Activated naive CD4-positive, alpha-beta T cell treated with anti-CD3 and anti-CD28 coated beads, Interleukin-2, amount 50 U/mL, for 72 hours (primary cell): ENCODE measurements at regions not wholly inside any gene's neighbourhood (a gene's known extent, or its start where the extent isn't known, plus 50 kb on each side); places are given as distances from the start of the nearest gene placed in this dataset.

Experiments used
- ATAC-seq, 2 donors: fragments of 150-1000 bp; cut with Tn5 transposase; 2 replicates each; pipeline ENCODE4 v1.10.0; 2021; ENCODE audit warnings: mild to moderate bottlenecking in 2 of 2, moderate library complexity in 2 of 2
- DNase-seq, 2 donors: peaks; one replicate each; pipeline ENCODE4 v3.0.0; 2021 to 2022; ENCODE audit warnings: low spot score in 2 of 2
- H3K27ac Mint-ChIP-seq, 2 donors: one replicate each; pipeline ENCODE4 v1.8.0; 2022; ENCODE audit warnings: mild to moderate bottlenecking in 2 of 2, mixed read lengths in 2 of 2
- H3K36me3 Mint-ChIP-seq, 2 donors: one replicate each; pipeline ENCODE4 v1.8.0; 2022; ENCODE audit warnings: mixed read lengths in 2 of 2
- H3K9me3 Mint-ChIP-seq, 2 donors: one replicate each; pipeline ENCODE4 v1.8.0; 2022; ENCODE audit warnings: mixed read lengths in 2 of 2

DNA sequence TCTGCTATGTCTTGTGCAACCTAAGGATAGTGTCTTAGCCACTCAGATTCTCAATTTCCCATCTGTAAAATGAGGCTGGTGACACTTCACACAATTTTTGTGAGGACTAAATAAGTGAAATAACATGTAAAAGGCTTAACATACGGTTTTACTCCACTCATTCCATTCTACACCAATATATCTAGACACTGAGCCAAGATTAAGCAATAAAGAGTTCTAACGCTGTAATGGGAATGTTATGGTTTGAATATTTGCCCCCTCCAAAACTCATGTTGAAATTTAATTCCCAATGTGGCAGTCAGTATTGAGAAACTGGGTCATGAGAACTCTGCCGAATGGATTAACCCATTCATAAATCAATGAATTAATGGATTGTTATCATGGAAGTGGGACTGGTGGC, 301.0 kb downstream of the HACE1 start:
- ATAC-seq (no peak), DNase-seq (no peak)
- H3K27ac Mint-ChIP-seq = no peak overlapping the region
- no peaks in the 10 kb centered on the region for H3K36me3 Mint-ChIP-seq
- H3K9me3 Mint-ChIP-seq = no peaks in the 10 kb centered on the region

DNA sequence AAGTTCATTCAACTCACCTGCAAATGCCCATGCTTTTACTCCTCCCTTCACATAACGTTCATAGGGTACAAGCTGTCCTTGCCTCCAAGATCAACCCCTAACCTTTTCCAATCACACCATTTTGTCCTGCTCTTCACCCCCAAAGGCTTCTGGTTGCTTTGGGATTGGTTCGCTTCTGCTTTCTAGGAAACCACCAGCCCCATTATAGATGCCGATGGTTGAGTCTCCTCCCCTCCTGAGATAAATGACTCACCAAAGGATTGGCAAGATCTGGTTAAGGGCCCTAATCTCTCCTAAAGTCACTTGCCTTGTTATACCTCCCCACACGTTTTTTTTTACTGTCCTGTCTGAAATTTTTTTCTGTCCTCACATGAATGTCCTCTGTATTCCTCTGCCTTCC, 311.4 kb downstream of the HACE1 start:
- H3K9me3 Mint-ChIP-seq = no peaks in the 10 kb centered on the region
- no peak for ATAC-seq
- no peak for DNase-seq
- no peaks in the 10 kb centered on the region for H3K36me3 Mint-ChIP-seq
- no peak overlapping the region for H3K27ac Mint-ChIP-seq

DNA sequence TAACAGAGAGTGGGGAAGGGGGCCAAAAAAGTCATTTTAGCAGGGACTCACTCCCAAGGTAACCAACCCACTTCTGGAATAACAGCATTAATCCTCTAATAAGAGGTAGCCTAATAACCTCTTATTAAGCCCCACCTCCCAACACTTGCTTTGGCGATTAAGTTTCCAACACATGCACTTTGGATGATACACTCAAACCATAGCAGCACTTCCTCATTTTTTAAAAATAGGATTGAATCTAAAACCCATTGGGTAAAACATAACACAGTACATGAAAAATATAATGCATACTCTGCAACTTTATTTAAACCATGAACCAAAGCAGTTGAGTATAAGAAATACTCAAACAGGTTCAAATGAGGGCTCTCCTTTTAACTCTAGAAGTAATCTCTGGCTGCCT, 318.3 kb downstream of the HACE1 start:
- ATAC-seq (no peak), DNase-seq (no peak)
- no peaks in the 10 kb centered on the region for H3K9me3 Mint-ChIP-seq
- no peak overlapping the region for H3K27ac Mint-ChIP-seq
- no peaks in the 10 kb centered on the region for H3K36me3 Mint-ChIP-seq

DNA sequence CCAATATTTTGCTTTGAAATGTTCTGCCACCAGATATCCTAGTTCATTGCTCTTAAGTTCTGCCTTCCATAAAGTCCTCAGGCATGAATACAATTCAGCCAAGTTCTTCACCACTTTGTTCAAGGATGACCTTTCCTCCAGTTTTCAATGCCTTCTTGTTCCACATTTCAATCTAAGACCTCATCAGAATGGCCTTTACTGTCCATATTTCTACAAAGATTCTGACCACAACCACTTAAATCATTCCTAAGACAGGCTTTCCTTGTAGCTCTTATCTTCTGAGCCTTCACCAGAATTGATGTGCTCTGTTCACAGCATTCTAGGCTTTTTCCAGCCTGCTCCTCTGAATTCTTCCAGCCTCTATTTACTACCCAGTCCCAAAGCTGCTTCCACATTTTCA, 319.0 kb downstream of the HACE1 start:
- H3K9me3 Mint-ChIP-seq = no peaks in the 10 kb centered on the region
- no peak for DNase-seq
- ATAC-seq = no peak
- H3K36me3 Mint-ChIP-seq = no peaks in the 10 kb centered on the region
- H3K27ac Mint-ChIP-seq = no peak overlapping the region

DNA sequence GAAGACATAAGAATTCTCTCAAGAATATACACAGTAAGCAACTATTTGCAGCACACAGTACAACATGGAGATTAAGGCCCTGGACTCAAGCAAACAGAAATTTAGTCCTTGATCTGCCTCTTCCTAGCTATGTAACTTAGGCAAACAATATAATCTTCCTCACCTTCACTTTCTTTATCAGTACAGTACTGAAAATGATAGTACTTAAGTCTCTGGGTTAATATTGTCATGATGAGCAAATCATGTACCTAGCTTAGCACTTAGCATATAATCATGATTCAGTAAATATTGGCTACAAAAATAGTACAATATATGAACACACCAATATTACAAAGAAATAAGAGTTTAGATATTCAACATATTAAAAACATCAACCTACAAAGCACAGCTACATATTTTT, 320.5 kb downstream of the HACE1 start:
- ATAC-seq = no peak
- no peaks in the 10 kb centered on the region for H3K36me3 Mint-ChIP-seq
- no peak overlapping the region for H3K27ac Mint-ChIP-seq
- no peaks in the 10 kb centered on the region for H3K9me3 Mint-ChIP-seq
- DNase-seq = no peak

DNA sequence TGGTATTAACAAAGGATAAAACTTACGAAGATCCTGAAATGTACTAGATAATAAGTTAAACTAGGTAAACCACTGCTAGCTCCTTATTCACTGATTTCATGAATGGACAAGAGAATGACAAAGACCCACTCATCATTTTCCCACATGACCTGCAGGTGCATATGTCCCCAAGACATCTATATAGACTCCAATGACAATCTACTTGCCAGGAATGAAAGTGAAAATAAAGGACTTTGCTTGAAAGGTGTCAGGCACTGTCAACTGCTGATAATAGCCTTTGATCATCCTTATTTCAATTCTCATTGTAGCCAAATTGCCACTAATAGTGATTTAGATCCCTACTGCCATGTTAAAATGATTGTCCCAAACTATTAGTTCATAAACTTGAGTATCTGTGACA, 321.8 kb downstream of the HACE1 start:
- ATAC-seq (no peak), DNase-seq (no peak)
- Mint-ChIP-seq H3K36me3 (no peaks in the 10 kb centered on the region), H3K9me3 (no peaks in the 10 kb centered on the region), H3K27ac (no peak overlapping the region)

DNA sequence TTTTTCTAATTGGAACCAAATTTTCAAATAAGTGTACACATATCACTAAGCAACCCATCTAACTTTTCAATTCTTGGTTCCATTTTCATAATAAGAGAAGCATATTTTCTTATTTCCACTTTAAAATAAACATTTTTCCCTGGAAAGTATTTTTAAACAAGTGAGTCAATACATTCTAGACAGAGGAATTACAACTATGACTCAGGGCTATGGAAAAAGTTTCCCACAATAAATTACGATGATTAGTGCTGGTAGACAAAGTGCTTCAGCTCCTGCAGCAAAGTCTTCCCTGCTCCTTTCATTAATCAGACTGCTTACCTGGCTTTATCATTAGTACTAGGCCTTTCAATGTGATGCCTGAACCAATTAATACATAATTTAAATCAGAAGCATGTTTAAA, 322.5 kb downstream of the HACE1 start:
- no peaks in the 10 kb centered on the region for H3K36me3 Mint-ChIP-seq
- no peak overlapping the region for H3K27ac Mint-ChIP-seq
- ATAC-seq (no peak), DNase-seq (no peak)
- no peaks in the 10 kb centered on the region for H3K9me3 Mint-ChIP-seq

DNA sequence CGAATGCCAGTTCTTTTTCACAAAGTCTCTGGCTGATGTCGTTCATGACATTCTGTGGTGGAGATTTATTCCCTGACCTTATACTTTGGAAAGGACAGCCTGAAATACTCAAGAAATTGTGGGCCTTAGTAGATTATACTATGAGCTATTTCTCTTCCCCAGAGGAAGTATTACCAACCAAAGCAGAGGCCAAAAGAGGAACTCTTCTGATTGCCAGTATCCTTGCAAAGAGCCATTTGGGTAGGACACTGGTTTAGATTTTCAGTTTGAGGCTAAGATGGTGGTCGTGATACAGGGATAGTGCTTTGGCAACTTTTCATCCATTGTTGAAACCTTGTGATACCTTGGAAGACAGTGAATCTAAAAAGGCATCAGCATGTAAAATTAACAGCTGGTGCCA, 327.3 kb downstream of the HACE1 start:
- Mint-ChIP-seq H3K27ac (no peak overlapping the region), H3K9me3 (no peaks in the 10 kb centered on the region), H3K36me3 (no peaks in the 10 kb centered on the region)
- DNase-seq = no peak
- ATAC-seq = no peak

DNA sequence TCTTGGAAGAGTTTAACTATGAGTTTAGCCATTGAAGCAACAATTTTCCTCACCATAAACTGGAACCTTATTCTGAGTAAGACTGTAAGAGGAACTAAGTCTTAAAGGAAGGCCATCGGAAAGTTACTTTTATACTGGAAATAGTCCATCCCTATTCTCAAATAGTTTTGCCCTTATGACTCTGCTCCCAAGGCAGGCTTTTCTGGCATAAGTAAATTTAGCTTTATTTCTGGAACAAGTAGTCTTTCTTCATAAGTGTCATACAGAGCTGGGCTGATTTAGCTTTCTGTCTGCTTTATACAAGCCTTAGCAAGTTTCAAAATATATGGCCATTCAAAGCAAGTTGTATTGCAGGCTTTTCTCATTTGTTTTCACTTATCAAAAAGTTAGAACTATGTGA, 328.1 kb downstream of the HACE1 start:
- Mint-ChIP-seq H3K9me3 (no peaks in the 10 kb centered on the region), H3K36me3 (no peaks in the 10 kb centered on the region), H3K27ac (no peak overlapping the region)
- DNase-seq = no peak
- no peak for ATAC-seq

DNA sequence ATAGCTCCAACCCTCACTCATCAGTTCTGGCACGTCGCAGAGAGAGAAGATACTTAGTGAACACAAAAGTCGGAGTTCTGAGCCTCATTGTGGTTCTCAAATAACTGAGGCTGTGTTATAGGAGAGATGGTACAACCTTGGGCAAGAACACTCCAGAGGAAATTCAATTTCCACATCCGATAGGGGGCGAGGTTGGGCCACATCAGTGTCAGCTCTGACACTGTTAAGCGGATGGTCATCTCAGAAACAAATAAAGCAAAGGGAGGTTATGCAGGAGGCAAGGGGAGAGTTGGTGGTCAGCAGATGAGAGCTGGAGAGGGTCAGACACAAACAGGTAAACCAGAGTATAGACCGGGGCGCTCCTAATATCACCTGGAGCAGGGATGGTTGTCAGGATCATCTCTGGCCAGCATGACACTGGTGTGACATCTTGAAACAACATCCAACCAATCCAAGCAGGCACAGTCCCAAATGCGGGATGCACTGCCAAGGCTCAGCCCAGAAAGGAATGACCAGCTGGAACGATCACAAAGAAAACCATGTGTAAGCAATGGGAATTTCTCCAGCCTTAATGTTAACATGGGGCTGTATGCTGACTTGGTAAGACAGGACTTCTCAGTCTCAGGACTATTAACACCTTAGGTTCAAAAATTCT, 331.8 kb downstream of the HACE1 start:
- H3K36me3 Mint-ChIP-seq = no peaks in the 10 kb centered on the region

DNA sequence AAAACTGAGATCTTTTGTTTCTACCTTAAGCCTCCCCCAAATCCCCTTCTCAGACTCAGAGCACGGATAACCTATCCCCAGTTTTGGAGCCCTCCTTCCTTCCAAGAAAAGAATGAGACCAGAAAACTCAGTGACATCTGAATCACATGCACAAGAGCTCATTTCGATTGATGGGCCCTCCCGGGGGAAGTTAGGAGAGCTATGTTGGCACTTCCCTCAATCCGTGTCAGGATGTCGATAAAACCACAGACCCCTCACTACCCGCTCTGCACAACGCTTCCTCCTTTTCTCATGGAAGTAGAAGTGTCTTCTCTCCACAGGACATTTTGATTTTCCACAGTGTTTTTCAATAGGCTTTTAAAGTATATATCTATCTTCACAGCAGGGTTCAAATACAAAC, 332.4 kb downstream of the HACE1 start:
- DNase-seq (no peak), ATAC-seq (no peak)
- Mint-ChIP-seq H3K9me3 (no peaks in the 10 kb centered on the region), H3K36me3 (no peaks in the 10 kb centered on the region), H3K27ac (no peak overlapping the region)

More for the DNA sequence above, 331.8 kb downstream of the HACE1 start:
- Mint-ChIP-seq H3K9me3 (no peaks in the 10 kb centered on the region), H3K27ac (peak overlapping the region in 1 of 2 donors; percentile 3)
- DNase-seq (no peak), ATAC-seq (no peak)

DNA sequence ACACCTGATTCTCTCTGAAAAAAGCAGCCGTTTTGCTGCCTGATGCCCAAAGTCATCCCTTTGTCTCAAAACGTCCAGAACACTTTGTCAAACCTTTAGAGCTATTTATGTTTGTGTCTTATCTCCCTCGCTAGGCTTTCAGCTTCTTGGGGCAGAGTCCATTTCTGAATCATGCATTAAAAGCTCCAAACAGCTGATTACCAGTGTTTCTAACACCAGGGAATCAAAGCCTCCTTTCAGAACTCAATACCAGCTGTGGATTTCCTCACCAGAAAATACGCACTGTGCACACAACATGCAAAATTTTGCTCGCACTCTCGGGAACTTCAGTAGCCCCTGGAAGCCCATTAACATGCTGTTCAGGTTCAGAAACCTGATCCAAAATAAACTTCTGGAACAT, 333.3 kb downstream of the HACE1 start:
- DNase-seq (no peak), ATAC-seq (no peak)
- H3K9me3 Mint-ChIP-seq = no peaks in the 10 kb centered on the region
- no peak overlapping the region for H3K27ac Mint-ChIP-seq
- H3K36me3 Mint-ChIP-seq = no peaks in the 10 kb centered on the region

DNA sequence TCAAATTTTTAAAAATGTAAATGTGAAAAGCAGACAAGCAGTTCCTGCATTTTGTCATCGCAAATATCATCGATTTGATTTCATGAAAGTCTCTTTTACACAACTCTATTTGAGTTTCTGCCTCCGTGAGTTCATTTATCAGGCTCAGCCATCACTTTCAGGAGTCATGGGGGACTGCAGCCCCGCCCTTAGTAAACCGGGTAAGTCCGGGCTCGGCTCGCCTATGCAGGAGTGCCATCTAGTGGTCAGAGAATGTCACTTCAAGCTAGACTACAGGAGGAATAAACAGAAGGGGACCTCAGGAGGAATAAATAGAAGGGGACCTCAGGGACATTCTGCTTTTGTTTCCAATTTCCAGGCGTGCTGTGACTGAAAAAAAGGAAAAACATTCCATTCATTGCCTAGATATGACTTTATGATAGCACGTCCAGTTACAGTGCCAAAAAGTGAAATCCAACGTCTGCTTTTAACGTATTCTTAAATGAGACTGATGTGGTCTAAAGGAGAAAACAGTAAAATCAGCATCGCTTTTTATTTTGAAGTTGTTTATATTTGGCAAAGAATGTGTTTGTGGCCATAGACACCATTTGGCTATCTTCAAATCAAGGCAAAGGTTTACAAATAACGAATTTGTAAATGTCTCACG, 333.9 kb downstream of the HACE1 start:
- Mint-ChIP-seq H3K36me3 (no peaks in the 10 kb centered on the region), H3K9me3 (no peaks in the 10 kb centered on the region), H3K27ac (no peak overlapping the region)
- ATAC-seq (peak; percentile 89 to 94), DNase-seq (peak; percentile 60 to 64)

DNA sequence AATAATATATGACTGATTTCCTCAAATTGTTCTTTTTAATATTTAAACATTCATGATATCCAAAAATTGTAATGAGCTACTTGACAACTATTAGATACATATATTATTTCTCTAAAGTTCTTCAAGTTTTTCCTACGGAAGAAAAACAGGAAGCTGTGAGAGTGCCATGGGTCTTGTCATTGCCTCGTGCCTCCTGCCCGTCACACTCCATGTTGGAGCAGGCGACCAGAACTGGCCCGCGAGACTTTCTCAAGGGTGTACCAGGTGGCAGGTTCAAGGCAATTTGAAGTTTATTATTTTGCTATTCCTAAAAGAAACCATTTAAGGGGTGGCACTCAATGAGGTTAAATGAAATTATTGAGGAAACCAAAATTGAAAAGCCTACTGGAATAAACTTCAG, 337.2 kb downstream of the HACE1 start:
- H3K27ac Mint-ChIP-seq = no peak overlapping the region
- no peaks in the 10 kb centered on the region for H3K36me3 Mint-ChIP-seq
- no peaks in the 10 kb centered on the region for H3K9me3 Mint-ChIP-seq
- ATAC-seq (no peak), DNase-seq (no peak)

DNA sequence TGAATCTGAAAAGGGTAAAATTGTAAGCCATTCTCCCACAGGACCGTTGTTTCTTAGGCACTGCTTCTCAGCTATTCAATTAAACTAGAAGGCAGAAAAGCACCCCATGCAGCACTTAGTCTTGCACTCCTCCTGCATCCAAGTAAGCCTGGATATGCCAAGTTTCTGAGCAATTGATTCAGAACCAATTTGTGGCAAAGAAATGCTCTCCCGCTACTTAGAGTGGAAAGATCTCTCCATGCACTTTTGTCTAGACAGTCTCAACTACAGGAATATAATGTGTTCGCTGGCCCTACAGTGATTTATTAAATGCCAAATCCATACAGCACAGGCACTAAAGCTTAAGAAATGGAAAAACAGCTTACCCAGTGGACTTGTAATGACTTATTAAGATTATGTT, 338.5 kb downstream of the HACE1 start:
- DNase-seq = no peak

DNA sequence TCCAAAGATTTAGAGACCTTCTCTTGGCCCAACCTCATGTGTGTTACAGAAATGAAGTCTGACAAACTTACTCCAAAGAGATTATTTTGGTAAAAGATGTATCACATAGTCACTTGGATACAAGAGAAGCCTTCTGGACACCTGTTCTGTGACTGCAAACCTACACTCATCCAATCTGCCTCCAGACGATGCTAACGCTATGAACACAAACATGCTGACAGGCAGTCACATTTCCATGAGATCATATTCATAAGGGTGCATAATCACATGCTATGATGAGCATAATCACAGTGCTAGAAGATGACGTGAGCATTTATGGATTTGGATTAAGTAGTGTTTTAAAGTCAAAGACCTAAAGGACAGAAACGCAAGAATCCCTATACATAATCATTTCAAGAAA, 340.2 kb downstream of the HACE1 start:
- ATAC-seq = no peak
- H3K9me3 Mint-ChIP-seq = no peaks in the 10 kb centered on the region
- H3K27ac Mint-ChIP-seq = no peak overlapping the region
- no peaks in the 10 kb centered on the region for H3K36me3 Mint-ChIP-seq
- DNase-seq = no peak

More for the DNA sequence above, 338.5 kb downstream of the HACE1 start:
- Mint-ChIP-seq H3K36me3 (no peaks in the 10 kb centered on the region), H3K9me3 (no peaks in the 10 kb centered on the region), H3K27ac (no peak overlapping the region)
- no peak for ATAC-seq

DNA sequence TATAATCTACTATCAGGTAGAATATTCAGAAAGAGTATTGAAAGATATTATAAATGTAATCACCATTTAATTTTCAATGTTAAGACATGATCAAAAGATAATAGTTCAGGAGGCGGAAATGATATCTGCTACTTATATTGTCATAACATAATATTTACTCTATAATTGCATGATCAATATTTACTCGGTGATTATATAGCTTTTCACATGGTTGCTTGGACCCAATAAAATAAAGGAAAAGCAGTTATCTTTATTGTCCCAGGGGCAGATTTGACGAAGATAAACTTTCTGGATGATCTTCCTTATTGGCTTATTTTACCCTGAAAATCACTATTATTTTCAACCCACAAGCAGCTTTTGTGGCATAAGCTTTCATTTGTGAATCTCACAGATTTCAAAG, 350.4 kb downstream of the HACE1 start:
- H3K36me3 Mint-ChIP-seq = no peaks in the 10 kb centered on the region
- no peak for ATAC-seq
- no peak overlapping the region for H3K27ac Mint-ChIP-seq
- no peak for DNase-seq
- no peaks in the 10 kb centered on the region for H3K9me3 Mint-ChIP-seq

DNA sequence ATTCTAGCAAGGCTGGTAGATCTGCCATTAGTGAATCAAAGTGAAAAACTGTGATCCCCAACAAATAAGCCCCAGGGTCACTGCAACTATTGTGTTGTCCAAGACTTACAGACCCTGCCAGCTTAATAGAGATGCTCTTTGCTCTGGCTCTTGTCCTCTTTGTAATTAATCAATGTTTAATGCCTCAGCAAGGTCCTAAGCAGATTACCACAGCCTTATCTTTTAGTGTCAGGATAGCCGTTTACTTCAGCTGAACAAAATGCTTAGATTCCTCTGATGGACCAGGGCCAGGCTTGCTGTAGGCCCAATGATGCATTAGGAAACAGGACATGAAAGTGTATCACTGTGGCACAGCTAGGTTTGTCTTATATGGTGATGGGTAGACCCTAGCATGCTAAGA, 353.3 kb downstream of the HACE1 start:
- Mint-ChIP-seq H3K9me3 (no peaks in the 10 kb centered on the region), H3K27ac (no peak overlapping the region), H3K36me3 (no peaks in the 10 kb centered on the region)
- DNase-seq (no peak), ATAC-seq (no peak)
